Kidney tubule cell (primary cell): ENCODE measurements at regions not wholly inside any gene's neighbourhood (a gene's known extent, or its start where the extent isn't known, plus 50 kb on each side); places are given as distances from the start of the nearest gene placed in this dataset.

Experiments used
- DNase-seq: peaks from one replicate; pipeline ENCODE4 v3.0.0-alpha.2; 2018; ENCODE audit warnings: low spot score

- no peak for DNase-seq
These were observed 93.6 kb upstream of the GPR139 start for GRCh38 chr16:20167323-20167722.

GRCh38 chr16:20166531-20167235 is 93.0 kb upstream of the GPR139 start:
- DNase-seq, result no peak

GRCh38 chr16:20153444-20153843 is 79.8 kb upstream of the GPR139 start:
- no peak for DNase-seq

DNA sequence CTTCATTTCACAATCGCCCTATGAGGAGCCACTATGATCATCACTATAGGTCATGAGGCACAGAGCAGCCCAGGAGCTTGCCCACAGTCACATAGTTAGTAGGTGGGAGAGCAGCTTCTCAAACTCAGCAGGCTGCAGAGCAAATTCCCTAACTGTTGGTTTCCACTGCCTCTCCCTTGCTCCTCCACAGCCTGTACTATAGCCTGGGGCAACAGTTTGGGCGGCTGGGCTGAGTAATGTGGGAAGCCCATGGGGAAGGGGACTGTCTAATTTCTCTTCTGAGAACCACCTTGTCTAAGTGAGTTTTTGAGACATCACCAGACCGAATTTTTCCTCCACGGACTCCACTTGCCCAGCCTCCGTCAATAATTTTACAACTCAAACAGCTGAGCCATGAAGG is 73.4 kb upstream of the GPR139 start:
- DNase-seq, result no peak

DNA sequence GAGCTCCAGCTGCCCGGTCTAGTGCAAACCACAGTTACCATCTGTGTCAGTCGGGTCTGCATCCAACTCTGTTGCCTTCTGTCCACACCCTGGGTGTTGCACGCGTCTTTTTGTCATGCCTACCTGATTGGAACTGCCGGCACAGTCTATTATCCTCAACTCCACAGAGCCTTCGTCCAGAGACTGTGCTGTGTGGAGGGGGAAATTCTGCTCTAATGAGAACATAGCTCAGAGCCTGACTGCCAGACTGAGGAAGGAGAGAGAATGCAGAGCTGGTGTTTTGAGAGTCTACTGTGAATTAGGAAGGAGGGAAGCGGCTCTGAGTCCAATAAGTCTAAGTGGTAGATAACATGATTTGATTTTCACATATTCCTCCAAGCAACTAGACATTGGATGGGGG is 68.3 kb upstream of the GPR139 start:
- no peak for DNase-seq

DNA sequence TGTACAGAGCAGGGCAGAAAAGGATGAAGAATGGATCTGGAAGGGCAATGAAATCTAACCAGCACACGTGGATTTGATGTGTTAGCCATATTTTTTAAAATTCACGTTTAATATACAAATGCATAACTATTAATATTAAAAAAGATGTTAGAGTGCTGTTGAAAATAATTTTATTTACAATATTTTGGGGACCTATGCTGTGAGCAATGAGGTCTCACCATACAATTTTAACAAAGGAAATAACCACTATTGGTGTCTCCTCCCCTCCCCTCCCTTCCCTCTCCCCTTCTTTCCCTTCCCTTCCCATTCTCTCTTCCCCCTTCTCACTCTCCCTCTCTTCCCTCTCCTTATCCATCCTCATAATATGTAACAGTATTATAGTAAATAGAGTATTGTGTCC is 64.2 kb upstream of the GPR139 start:
- no peak for DNase-seq

DNA sequence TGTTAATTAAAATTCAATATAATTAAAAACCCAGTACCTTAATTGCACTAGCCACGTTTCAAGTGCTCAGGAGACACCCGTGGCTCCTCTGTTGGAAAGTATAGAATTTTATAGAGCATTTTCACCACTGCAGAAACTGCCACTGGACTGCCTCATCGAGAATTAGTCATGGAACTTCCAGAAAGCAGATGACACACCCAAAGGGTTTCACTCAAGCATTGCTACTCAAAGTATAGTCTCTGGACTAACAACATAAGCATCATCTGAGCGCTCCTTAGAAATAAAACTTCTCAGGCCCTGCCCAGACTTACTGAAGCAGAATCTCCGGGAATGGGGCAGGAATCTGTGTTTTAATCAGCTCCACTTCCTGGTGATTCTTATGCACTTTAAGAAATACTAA is 63.5 kb upstream of the GPR139 start:
- peak; percentile 30 for DNase-seq

DNA sequence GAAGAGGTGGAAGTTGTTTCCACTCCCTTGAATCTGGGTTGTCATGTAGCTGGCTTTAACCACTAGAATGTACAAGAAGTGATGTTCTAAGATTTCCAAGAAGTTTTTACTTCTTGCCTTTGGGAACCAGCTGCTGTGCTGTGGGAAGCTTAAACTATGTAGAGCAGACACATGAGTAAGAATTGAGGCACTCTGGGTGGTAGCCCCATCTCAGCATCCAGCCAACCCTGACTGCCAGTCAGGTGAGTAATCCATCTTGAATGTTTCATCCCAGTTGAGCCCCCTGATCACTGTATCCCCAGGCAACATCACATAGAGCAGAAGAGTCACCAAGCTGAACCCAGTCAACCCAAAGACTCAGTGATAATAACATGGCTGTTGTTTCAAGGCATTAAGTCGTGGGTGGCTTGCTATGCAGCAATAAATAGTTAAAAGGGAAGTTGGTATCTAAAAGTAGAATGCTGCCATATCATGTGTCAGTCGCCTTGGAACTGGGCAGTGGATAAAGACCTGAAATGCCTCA is 62.8 kb upstream of the GPR139 start:
- DNase-seq, result peak; percentile 55

GRCh38 chr16:20129375-20129774 is 55.7 kb upstream of the GPR139 start:
- DNase-seq, result no peak
